ENCODE measurements at regions not wholly inside any gene's neighbourhood (a gene's known extent, or its start where the extent isn't known, plus 50 kb on each side); places are given as distances from the start of the nearest gene placed in this dataset.

DNA sequence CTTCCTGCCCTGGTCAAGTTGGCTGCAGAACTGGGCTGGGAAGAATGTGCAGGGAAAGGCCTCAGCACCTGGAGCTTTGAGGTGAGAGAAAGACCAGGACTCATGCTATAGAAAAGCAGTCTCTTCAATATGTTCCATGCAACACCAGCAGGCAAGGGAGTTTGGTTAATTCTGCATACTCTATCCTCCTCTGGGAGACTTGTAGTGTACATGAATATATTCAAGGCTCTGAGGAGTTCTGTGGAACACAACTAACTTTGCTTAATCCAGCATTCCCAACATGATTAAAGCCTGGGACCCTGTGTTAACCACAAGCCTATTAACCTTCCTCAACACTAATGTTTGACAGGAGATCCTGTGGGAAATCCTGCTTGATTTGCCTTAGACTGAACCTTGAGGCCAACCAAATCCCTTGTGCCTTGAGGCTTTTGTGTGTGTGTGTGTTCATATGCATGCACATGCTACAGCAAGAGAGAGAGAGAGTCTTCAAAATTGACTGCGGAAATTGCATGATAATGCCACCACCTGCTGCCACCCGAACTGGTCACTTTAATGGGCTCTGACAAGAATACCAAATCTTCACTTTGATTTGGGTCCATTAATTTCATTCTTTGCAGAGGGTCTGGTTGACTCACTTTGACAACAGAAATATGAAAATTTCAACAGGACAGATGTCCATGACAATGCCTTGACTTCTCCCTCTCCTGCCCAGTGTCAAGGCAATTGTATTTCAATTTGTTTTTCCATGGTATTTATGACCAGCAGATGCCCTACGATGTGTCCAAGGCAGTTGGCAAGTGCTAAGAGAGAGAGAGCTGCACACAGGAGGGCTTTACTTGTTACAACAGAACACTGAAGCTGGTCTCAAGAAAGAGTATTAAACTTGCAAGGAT, 238.2 kb upstream of the ZBED5 start:
- Histone ChIP-seq H3K4me2 (ENCODE audit: insufficient read depth, low read length) (no peak overlapping the region), H3K36me3 (ENCODE audit: control insufficient read depth in 2 of 2, extremely low read depth in 1 of 2, insufficient read depth in 2 of 2, low read length in 2 of 2) (no peaks in the 10 kb centered on the region), H2AFZ (ENCODE audit: low read depth, low read length) (no peak overlapping the region), H4K20me1 (replicated peaks; ENCODE audit: control insufficient read depth, extremely low read depth, insufficient read depth, low read length) (no peaks in the 10 kb centered on the region), H3K27me3 (ENCODE audit: control insufficient read depth in 2 of 2, insufficient read depth in 2 of 2, low read length in 2 of 2) (peaks cover 2 to 6% of the 10 kb centered on the region in 2 experiments), H3K9ac (replicated peaks; ENCODE audit: extremely low read depth, insufficient read depth, low read length) (no peak overlapping the region), H3K9me3 (replicated peaks; ENCODE audit: control insufficient read depth, insufficient read depth, low read length) (no peaks in the 10 kb centered on the region), H3K79me2 (ENCODE audit: control insufficient read depth, insufficient read depth, low read length) (no peaks in the 10 kb centered on the region), H3K4me3 (replicated peaks in 1 of 3; ENCODE audit: insufficient read depth in 1 of 3, low read depth in 1 of 3, low read length in 3 of 3) (no peak overlapping the region), H3K4me1 (ENCODE audit: control insufficient read depth, extremely low read depth, insufficient read depth, low read length) (no peaks in the 10 kb centered on the region), H3K9me1 (replicated peaks; ENCODE audit: control insufficient read depth, extremely low read depth, insufficient read depth, low read length) (no peaks in the 10 kb centered on the region), H3K27ac (ENCODE audit: insufficient read depth, low read depth, low read length) (no peak overlapping the region)
- dilution Hi-C loops (cut with MboI; ENCODE audit: extremely low pct_ligation_motif_present, low sequenced_read_pairs), result no loop called here
- DNase-seq (ENCODE audit: low read depth, low spot score) (no peak), FAIRE-seq (no peak)
- TF ChIP-seq GATA2 (IDR thresholded peaks at IDR 0.05; ENCODE audit: insufficient read depth, insufficient read length, low read depth, low read length) (no peak), POLR2AphosphoS5 (IDR thresholded peaks at IDR 0.05; ENCODE audit: insufficient read depth, low read depth, low read length) (no peak), EZH2 (IDR thresholded peaks at IDR 0.05; ENCODE audit: borderline replicate concordance, low read depth, low read length, severe bottlenecking) (no peak), POLR2A (IDR thresholded peaks at IDR 0.05; ENCODE audit: low read depth, low read length) (no peak), JUN (IDR thresholded peaks at IDR 0.05; ENCODE audit: borderline replicate concordance, insufficient read depth, insufficient read length, low read depth) (no peak), MYC (IDR thresholded peaks at IDR 0.05; ENCODE audit: low read depth, low read length) (no peak), FOS (IDR thresholded peaks at IDR 0.05; ENCODE audit: borderline replicate concordance, insufficient read depth, low read length) (no peak)
- TF ChIP-seq, protein P1, sequence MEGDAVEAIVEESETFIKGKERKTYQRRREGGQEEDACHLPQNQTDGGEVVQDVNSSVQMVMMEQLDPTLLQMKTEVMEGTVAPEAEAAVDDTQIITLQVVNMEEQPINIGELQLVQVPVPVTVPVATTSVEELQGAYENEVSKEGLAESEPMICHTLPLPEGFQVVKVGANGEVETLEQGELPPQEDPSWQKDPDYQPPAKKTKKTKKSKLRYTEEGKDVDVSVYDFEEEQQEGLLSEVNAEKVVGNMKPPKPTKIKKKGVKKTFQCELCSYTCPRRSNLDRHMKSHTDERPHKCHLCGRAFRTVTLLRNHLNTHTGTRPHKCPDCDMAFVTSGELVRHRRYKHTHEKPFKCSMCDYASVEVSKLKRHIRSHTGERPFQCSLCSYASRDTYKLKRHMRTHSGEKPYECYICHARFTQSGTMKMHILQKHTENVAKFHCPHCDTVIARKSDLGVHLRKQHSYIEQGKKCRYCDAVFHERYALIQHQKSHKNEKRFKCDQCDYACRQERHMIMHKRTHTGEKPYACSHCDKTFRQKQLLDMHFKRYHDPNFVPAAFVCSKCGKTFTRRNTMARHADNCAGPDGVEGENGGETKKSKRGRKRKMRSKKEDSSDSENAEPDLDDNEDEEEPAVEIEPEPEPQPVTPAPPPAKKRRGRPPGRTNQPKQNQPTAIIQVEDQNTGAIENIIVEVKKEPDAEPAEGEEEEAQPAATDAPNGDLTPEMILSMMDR (IDR thresholded peaks at IDR 0.05; ENCODE audit: extremely low read depth in 1 of 2, insufficient read depth in 1 of 2, low read depth in 1 of 2, low read length in 2 of 2), result no peak
- TF ChIP-seq, protein P2, sequence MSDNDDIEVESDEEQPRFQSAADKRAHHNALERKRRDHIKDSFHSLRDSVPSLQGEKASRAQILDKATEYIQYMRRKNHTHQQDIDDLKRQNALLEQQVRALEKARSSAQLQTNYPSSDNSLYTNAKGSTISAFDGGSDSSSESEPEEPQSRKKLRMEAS (IDR thresholded peaks at IDR 0.05; ENCODE audit: insufficient read depth, insufficient read length), result no peak
- CTCF ChIA-PET, result no interaction called here
- no TSS peak for BruUV-seq (replicated peaks)
- intact Hi-C loops (cut with micrococcal nuclease), result no loop called here
- POLR2A ChIA-PET, result no interaction called here
